ENCODE measurements at regions not wholly inside any gene's neighbourhood (a gene's known extent, or its start where the extent isn't known, plus 50 kb on each side); places are given as distances from the start of the nearest gene placed in this dataset.

GRCh38 chr7:33701927-33702326 is 203.4 kb upstream of the BMPER start:
- intact Hi-C loops (cut with DNase I) = no loop called here
- Histone ChIP-seq H3K9me3 (peaks cover 0 to 11% of the 10 kb centered on the region in 2 donors), H3K27ac (no peak overlapping the region), H3K4me3 (no peak overlapping the region), H3K36me3 (peaks cover 0 to 4% of the 10 kb centered on the region in 2 donors), H3K27me3 (no peaks in the 10 kb centered on the region), H3K4me1 (no peaks in the 10 kb centered on the region)
- no peak for TF ChIP-seq CTCF (IDR thresholded peaks at IDR 0.05)
- DNase-seq (ENCODE audit: low spot score in 2 of 2) = no peak

GRCh38 chr7:33702514-33703054 is 202.8 kb upstream of the BMPER start:
- no peaks in the 10 kb centered on the region for H3K27me3 ChIP-seq
- intact Hi-C loops (cut with DNase I) = no loop called here
- no peak overlapping the region for H3K4me3 ChIP-seq
- H3K4me1 ChIP-seq = no peaks in the 10 kb centered on the region
- peaks cover 0 to 11% of the 10 kb centered on the region in 2 donors for H3K9me3 ChIP-seq
- no peak for DNase-seq (ENCODE audit: low spot score in 2 of 2)
- peaks cover 0 to 4% of the 10 kb centered on the region in 2 donors for H3K36me3 ChIP-seq
- no peak overlapping the region for H3K27ac ChIP-seq
- no peak for TF ChIP-seq CTCF (IDR thresholded peaks at IDR 0.05)

GRCh38 chr7:33705333-33705833 is 200.0 kb upstream of the BMPER start:
- TF ChIP-seq CTCF (IDR thresholded peaks at IDR 0.05) = no peak
- Histone ChIP-seq H3K27ac (no peak overlapping the region), H3K9me3 (peaks cover 0 to 4% of the 10 kb centered on the region in 2 donors), H3K27me3 (no peaks in the 10 kb centered on the region), H3K4me1 (no peaks in the 10 kb centered on the region), H3K4me3 (no peak overlapping the region), H3K36me3 (peaks cover 0 to 4% of the 10 kb centered on the region in 2 donors)
- intact Hi-C loops (cut with DNase I) = no loop called here
- DNase-seq (ENCODE audit: low spot score in 2 of 2) = no peak

- DNase-seq (ENCODE audit: low spot score in 2 of 2) = no peak
- no peak overlapping the region for H3K27ac ChIP-seq
- H3K4me3 ChIP-seq = no peak overlapping the region
- H3K36me3 ChIP-seq = peaks cover 0 to 4% of the 10 kb centered on the region in 2 donors
- no peaks in the 10 kb centered on the region for H3K27me3 ChIP-seq
- TF ChIP-seq CTCF (IDR thresholded peaks at IDR 0.05) = no peak
- H3K9me3 ChIP-seq = no peaks in the 10 kb centered on the region
- intact Hi-C loops (cut with DNase I) = no loop called here
- no peaks in the 10 kb centered on the region for H3K4me1 ChIP-seq
Observed at GRCh38 chr7:33706186-33706585, 199.2 kb upstream of the BMPER start.

GRCh38 chr7:33706771-33707200 is 198.6 kb upstream of the BMPER start:
- DNase-seq (ENCODE audit: low spot score in 2 of 2) = no peak
- Histone ChIP-seq H3K27me3 (no peaks in the 10 kb centered on the region), H3K4me1 (no peaks in the 10 kb centered on the region), H3K4me3 (no peak overlapping the region), H3K27ac (no peak overlapping the region), H3K9me3 (no peaks in the 10 kb centered on the region), H3K36me3 (peaks cover 0 to under 1% of the 10 kb centered on the region in 2 donors)
- intact Hi-C loops (cut with DNase I) = no loop called here
- no peak for TF ChIP-seq CTCF (IDR thresholded peaks at IDR 0.05)

GRCh38 chr7:33707427-33707826 is 197.9 kb upstream of the BMPER start:
- intact Hi-C loops (cut with DNase I) = no loop called here
- no peak for DNase-seq (ENCODE audit: low spot score in 2 of 2)
- Histone ChIP-seq H3K4me3 (no peak overlapping the region), H3K36me3 (no peaks in the 10 kb centered on the region), H3K4me1 (no peaks in the 10 kb centered on the region), H3K27ac (no peak overlapping the region), H3K9me3 (no peaks in the 10 kb centered on the region), H3K27me3 (no peaks in the 10 kb centered on the region)
- TF ChIP-seq CTCF (IDR thresholded peaks at IDR 0.05) = no peak
